GM12878 (cell line): ENCODE measurements at regions not wholly inside any gene's neighbourhood (a gene's known extent, or its start where the extent isn't known, plus 50 kb on each side); places are given as distances from the start of the nearest gene placed in this dataset.
"Not testable (repeated sequence)": the region's sequence is repeated elsewhere in the genome, so short reads cannot be mapped to it uniquely, and the experiment has no call there.

Experiments
- ATAC-seq: fragments of 200-7000 bp; cut with Tn5 transposase; 3 replicates; pipeline ENCODE4 v1.9.1; 2020; ENCODE audit warnings: mild to moderate bottlenecking, moderate library complexity
- BruUV-seq: library from RNA; stranded (reverse); fragments of 400-500 nt; replicated peaks from 2 replicates; lab custom pipeline; 2021; lab: Mats Ljungman, UMichigan
- CTCF ChIA-PET: fragments of 300-600 bp; sonication (Branson Sonifier 250); formaldehyde crosslinking; extraction: SDS; loops from one replicate; lab custom pipeline; 2021; ENCODE audit warnings: inconsistent platforms; lab: Yijun Ruan, JAX
- POLR2A ChIA-PET: fragments of 350-600 bp; formaldehyde crosslinking; extraction: SDS; loops from one replicate; lab custom pipeline; 2021; ENCODE audit warnings: inconsistent platforms; lab: Charles Lee
- RAD21 ChIA-PET: fragments of 300-600 bp; sonication (Branson Sonifier 250); formaldehyde crosslinking; loops from one replicate; lab custom pipeline; 2023; ENCODE audit warnings: antibody characterized with exemption; ENCODE audit not compliant: unreplicated experiment; lab: Charles Lee
- SMC1A ChIA-PET: fragments of 300-600 bp; sonication (Branson Sonifier 250); formaldehyde crosslinking; loops from one replicate; lab custom pipeline; 2023; ENCODE audit not compliant: unreplicated experiment, uncharacterized antibody; lab: Charles Lee
- DNase-seq: peaks from one replicate; pipeline ENCODE4 v3.0.0-alpha.2; 2011; ENCODE audit warnings: low read depth, low spot score
- FAIRE-seq: peaks from 3 replicates; lab custom pipeline; 2011; peaks lifted over from hg19 to GRCh38; lab: Jason Lieb, UNC
- H2AFZ ChIP-seq: 2 replicates; pipeline ENCODE4 v1.6.0; 2011; ENCODE audit warnings: low read depth, low read length, control low read depth; ENCODE audit not compliant: control insufficient read depth
- H3K27ac ChIP-seq: 2 replicates; pipeline ENCODE4 v1.5.1; 2011; ENCODE audit warnings: control low read depth; ENCODE audit not compliant: control insufficient read depth, insufficient read depth
- H3K27me3 ChIP-seq, 2 experiments: replicated peaks in 1 of 2; 2 replicates each; pipeline versions ENCODE4 v1.6.0 to v1.6.1; 2011; ENCODE audit warnings: low read length in 1 of 2; ENCODE audit not compliant: control insufficient read depth in 2 of 2, insufficient read depth in 2 of 2
- H3K36me3 ChIP-seq, 2 experiments: 2 replicates each; pipeline ENCODE4 v1.5.1; 2011; ENCODE audit warnings: low read length in 1 of 2; ENCODE audit not compliant: control insufficient read depth in 2 of 2, insufficient read depth in 2 of 2
- H3K4me1 ChIP-seq: 2 replicates; pipeline ENCODE4 v1.6.1; 2011; ENCODE audit warnings: mild to moderate bottlenecking, low read length, moderate library complexity, mixed read lengths; ENCODE audit not compliant: control insufficient read depth, insufficient read depth
- H3K4me2 ChIP-seq: 2 replicates; pipeline ENCODE4 v1.6.0; 2011; ENCODE audit warnings: control low read depth; ENCODE audit not compliant: control insufficient read depth, insufficient read depth
- H3K4me3 ChIP-seq: fragments of 200-600 bp; sonication (generic); 2 replicates; pipeline ENCODE4 v1.5.1; 2016
- H3K79me2 ChIP-seq: 2 replicates; pipeline ENCODE4 v1.6.0; 2011; ENCODE audit warnings: low read length; ENCODE audit not compliant: control insufficient read depth, insufficient read depth
- H3K9ac ChIP-seq: 2 replicates; pipeline ENCODE4 v1.8.0; 2011; ENCODE audit warnings: low read length, control low read depth, mixed read lengths; ENCODE audit not compliant: control insufficient read depth, insufficient read depth
- H3K9me3 ChIP-seq: replicated peaks from 3 replicates; pipeline ENCODE4 v1.5.1; 2011; ENCODE audit warnings: mild to moderate bottlenecking, low read length; ENCODE audit not compliant: control insufficient read depth, insufficient read depth
- H4K20me1 ChIP-seq: 2 replicates; pipeline ENCODE4 v1.6.0; 2011; ENCODE audit not compliant: control insufficient read depth, insufficient read depth
- ATF3 ChIP-seq: IDR thresholded peaks from 2 replicates; pipeline ENCODE4 v1.6.1; 2011; ENCODE audit warnings: low read depth, mild to moderate bottlenecking, low read length, moderate library complexity, borderline replicate concordance; ENCODE audit errors: extremely low read depth
- CUX1 ChIP-seq: IDR thresholded peaks from 2 replicates; pipeline ENCODE4 v1.6.1; 2012; ENCODE audit warnings: improper control_type of control experiment, low read depth, low read length; ENCODE audit not compliant: insufficient replicate concordance
- E4F1 ChIP-seq: fragments of 450-650 bp; IDR thresholded peaks from 2 replicates; pipeline ENCODE4 v1.6.1; 2018; ENCODE audit warnings: borderline replicate concordance, mild to moderate bottlenecking; ENCODE audit not compliant: partially characterized antibody
- EZH2 ChIP-seq: IDR thresholded peaks from 2 replicates; pipeline ENCODE4 v1.6.1; 2012; ENCODE audit warnings: low read depth, mild to moderate bottlenecking, control low read depth, inconsistent platforms, low read length, borderline replicate concordance; ENCODE audit not compliant: control insufficient read depth
- RAD21 ChIP-seq: IDR thresholded peaks from 2 replicates; pipeline ENCODE4 v1.6.1; 2011; ENCODE audit warnings: mild to moderate bottlenecking, low read depth, low read length, moderate library complexity; ENCODE audit not compliant: insufficient read depth
- SPI1 ChIP-seq: IDR thresholded peaks from 2 replicates; pipeline ENCODE4 v1.6.1; 2011; ENCODE audit warnings: low read depth, mild to moderate bottlenecking, low read length, moderate library complexity, borderline replicate concordance; ENCODE audit not compliant: insufficient read depth
- ZNF622 ChIP-seq: fragments of 450-650 bp; IDR thresholded peaks from 2 replicates; pipeline ENCODE4 v1.6.1; 2017; ENCODE audit warnings: mild to moderate bottlenecking, inconsistent platforms
- WGBS: methylation state at CpG from one replicate; pipeline ENCODE4 v1.1.6; 2016; ENCODE audit warnings: low lambda C conversion rate; ENCODE audit not compliant: insufficient replicate concordance, insufficient coverage; ENCODE audit errors: missing lambda C conversion rate; 5-methylcytosine and 5-hydroxymethylcytosine counted together
- in situ Hi-C: fragments of 300-500 bp; cut with MboI; formaldehyde crosslinking; loops from 9 replicates; pipeline ENCODE4 v1.14.3; 2018; ENCODE audit warnings: mixed read lengths
- intact Hi-C: fragments of 100-400 bp; cut with micrococcal nuclease; formaldehyde crosslinking; loops from one replicate; pipeline ENCODE4 v1.14.2; 2022; ENCODE audit not compliant: unreplicated experiment

GRCh38 chr16:22983614-22984013 is 165.6 kb downstream of the USP31 start:
- Histone ChIP-seq H2AFZ (no peak overlapping the region), H3K9ac (no peak overlapping the region), H3K4me2 (no peak overlapping the region), H3K79me2 (no peaks in the 10 kb centered on the region), H3K9me3 (peaks cover 5% of the 10 kb centered on the region), H3K27ac (no peak overlapping the region), H3K36me3 (no peaks in the 10 kb centered on the region), H4K20me1 (no peaks in the 10 kb centered on the region), H3K4me1 (no peaks in the 10 kb centered on the region), H3K27me3 (no peaks in the 10 kb centered on the region), H3K4me3 (no peak overlapping the region)
- FAIRE-seq (no peak), DNase-seq (no peak), ATAC-seq (no peak)
- intact Hi-C loops (no loop called here), in situ Hi-C loops (no loop called here)
- no TSS peak for BruUV-seq
- 50% methylated on average over 2 of the region's 2 CpGs for WGBS
- TF ChIP-seq EZH2, result no peak
- TF ChIP-seq SPI1, result no peak
- TF ChIP-seq ATF3, result no peak
- no peak for TF ChIP-seq CUX1
- TF ChIP-seq E4F1, result no peak
- no peak for TF ChIP-seq ZNF622
- TF ChIP-seq RAD21, result no peak
- ChIA-PET POLR2A (no interaction called here), SMC1A (no interaction called here), RAD21 (no interaction called here), CTCF (no interaction called here)

GRCh38 chr16:22980514-22980913 is 166.6 kb downstream of the HS3ST2 start:
- ATAC-seq, H4K20me1 ChIP-seq, H2AFZ ChIP-seq, CTCF ChIA-PET, H3K36me3 ChIP-seq, BruUV-seq, H3K27me3 ChIP-seq, H3K4me3 ChIP-seq, intact Hi-C loops, H3K4me2 ChIP-seq, H3K79me2 ChIP-seq, DNase-seq, H3K9me3 ChIP-seq, H3K27ac ChIP-seq, SMC1A ChIA-PET, POLR2A ChIA-PET, in situ Hi-C loops, H3K4me1 ChIP-seq, FAIRE-seq, H3K9ac ChIP-seq: not testable (repeated sequence)
- RAD21 ChIA-PET, result interaction anchor here (1.1 kb wide), 1 partner anchor 35 kb away, joined by 3 read pairs; no protein-coding TSS in a partner anchor
- 6% methylated on average over 3 of the region's 3 CpGs for WGBS
